ENCODE measurements at regions not wholly inside any gene's neighbourhood (a gene's known extent, or its start where the extent isn't known, plus 50 kb on each side); places are given as distances from the start of the nearest gene placed in this dataset.

GRCh38 chr2:41141146-41141791 is 689.4 kb upstream of the SLC8A1 start:
- TF ChIP-seq CTCF (IDR thresholded peaks at IDR 0.05 in 8 of 11, conservative IDR thresholded peaks at IDR 0.05 in 3 of 11) (no peak), POLR2A (IDR thresholded peaks at IDR 0.05) (no peak)
